Superior temporal gyrus (tissue), 1 donor: ENCODE measurements at regions not wholly inside any gene's neighbourhood (a gene's known extent, or its start where the extent isn't known, plus 50 kb on each side); places are given as distances from the start of the nearest gene placed in this dataset.
"Not testable (repeated sequence)": the region's sequence is repeated elsewhere in the genome, so short reads cannot be mapped to it uniquely, and the experiment has no call there.

Source experiments
- DNase-seq: peaks from one replicate; pipeline ENCODE4 v3.0.0-alpha.2; 2016; ENCODE audit errors: extremely low spot score

- no peak for DNase-seq
Observed at GRCh38 chr14:106294324-106294723, 767.9 kb downstream of the TMEM121 start.

GRCh38 chr14:106300951-106301510 is 774.6 kb downstream of the TMEM121 start:
- DNase-seq: not testable (repeated sequence)

- DNase-seq: not testable (repeated sequence)
Observed at GRCh38 chr14:106301609-106302008, 775.2 kb downstream of the TMEM121 start.

- no peak for DNase-seq
Observed at GRCh38 chr14:106302661-106303060, 776.3 kb downstream of the TMEM121 start.

GRCh38 chr14:106304271-106304670 is 777.9 kb downstream of the TMEM121 start:
- DNase-seq: no peak

- DNase-seq: no peak
Observed at GRCh38 chr14:106308839-106309389, 782.5 kb downstream of the TMEM121 start.

DNA sequence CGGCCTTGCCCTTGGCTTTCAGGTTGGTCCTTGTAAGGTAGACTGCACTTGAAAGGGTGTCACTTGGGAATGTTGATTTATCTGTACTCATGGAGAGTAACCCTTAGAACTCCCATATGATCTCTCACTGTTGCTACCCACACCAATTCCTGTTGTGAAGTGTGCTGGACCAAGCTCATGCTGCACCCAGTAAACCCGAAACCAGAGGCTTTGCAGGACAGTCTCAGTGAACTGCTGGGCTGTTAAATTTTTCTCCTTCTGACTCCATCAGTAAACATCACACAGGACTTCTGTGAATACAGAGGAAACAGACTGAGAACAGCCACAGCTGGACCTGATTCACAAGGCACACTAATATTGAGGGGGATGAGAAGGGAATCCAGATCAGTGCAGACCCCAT is 783.0 kb downstream of the TMEM121 start:
- no peak for DNase-seq

DNA sequence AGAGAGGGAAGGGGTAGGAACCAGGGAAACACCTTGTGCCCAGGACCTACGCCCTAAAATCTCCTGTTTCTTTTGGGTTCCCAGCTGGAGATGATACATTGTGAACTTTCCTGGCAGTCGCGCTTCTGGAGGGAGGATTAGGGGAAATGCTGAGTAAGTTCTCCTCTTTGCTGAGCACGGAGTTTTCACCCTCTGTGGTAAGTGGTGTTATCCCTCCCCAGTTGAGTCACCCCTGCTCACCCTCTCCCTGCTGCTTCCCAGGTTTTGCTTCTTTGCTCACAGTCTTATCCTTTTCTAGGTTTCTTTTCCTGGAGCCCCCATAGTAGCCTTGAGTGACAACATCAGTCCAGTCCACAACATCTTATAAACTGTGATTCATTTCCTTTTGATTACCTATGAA is 789.1 kb downstream of the TMEM121 start:
- DNase-seq: no peak

- DNase-seq: no peak
Observed at GRCh38 chr14:106317593-106317992, 791.2 kb downstream of the TMEM121 start.

DNA sequence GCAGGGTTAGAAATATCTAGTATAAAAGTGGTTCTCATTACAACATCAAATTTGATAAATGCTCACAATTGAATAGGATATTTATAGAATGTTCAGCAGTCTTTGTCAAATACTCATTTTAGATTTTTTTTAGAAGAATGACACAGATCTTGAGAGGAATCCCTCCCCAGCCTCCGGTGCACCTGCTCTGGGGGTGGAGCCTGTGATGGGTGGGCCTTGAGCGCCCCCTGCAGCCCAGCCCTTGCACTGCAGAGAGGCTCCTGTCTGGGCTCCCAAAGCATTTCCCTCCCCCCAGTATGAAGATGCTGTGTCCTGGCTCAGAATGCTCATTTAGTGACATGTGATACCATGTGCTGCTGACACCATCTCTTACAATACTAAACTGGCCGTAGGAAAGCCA is 792.3 kb downstream of the TMEM121 start:
- DNase-seq: no peak

- DNase-seq: not testable (repeated sequence)
Observed at GRCh38 chr14:106323970-106324369, 797.6 kb downstream of the TMEM121 start.

GRCh38 chr14:106327234-106327633 is 800.9 kb downstream of the TMEM121 start:
- no peak for DNase-seq

GRCh38 chr14:106327702-106328353 is 801.4 kb downstream of the TMEM121 start:
- DNase-seq: not testable (repeated sequence)

- not testable (repeated sequence) for DNase-seq
Observed at GRCh38 chr14:106329243-106329642, 802.9 kb downstream of the TMEM121 start.

- DNase-seq: not testable (repeated sequence)
Observed at GRCh38 chr14:106329987-106330774, 803.8 kb downstream of the TMEM121 start.

DNA sequence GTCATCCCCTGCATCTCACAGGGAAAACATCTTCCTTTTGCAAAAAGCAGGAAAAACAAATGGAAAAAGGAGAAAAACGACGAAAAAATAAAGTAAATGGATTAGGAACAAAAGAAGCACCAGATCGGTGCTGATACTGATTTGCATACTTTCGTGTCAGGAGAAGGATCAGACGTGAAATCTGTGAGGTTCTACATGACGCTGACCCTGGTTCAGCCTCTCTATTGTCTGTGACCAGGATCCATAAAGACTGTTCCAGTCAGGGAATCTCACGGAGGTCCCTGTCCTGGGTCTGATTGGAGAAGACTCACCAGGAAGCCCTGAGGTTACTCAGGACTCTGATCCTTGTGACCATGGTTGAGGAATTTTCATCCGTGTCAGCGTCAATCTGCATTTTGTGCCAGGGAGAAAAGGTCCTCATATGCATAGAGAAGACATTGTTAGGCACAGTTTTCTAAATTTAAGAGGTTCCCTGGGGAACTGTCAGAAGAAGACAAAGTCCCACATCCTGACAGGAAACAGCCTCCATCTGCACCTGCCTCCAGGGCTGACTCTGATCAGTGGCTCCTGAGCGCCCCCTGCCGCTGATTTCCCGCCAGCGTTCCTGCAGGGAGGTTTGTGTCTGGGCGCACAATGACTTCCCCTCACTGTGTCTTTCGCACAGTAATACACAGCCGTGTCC is 808.2 kb downstream of the TMEM121 start:
- not testable (repeated sequence) for DNase-seq

DNA sequence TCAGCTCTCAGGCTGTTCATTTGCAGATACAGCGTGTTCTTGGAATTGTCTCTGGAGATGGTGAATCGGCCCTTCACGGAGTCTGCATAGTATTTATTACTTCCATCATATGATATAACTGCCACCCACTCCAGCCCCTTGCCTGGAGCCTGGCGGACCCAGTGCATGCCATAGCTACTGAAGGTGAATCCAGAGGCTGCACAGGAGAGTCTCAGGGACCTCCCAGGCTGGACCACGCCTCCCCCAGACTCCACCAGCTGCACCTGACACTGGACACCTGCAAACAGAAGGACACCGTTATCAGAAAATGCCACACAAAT is 808.7 kb downstream of the TMEM121 start:
- not testable (repeated sequence) for DNase-seq

DNA sequence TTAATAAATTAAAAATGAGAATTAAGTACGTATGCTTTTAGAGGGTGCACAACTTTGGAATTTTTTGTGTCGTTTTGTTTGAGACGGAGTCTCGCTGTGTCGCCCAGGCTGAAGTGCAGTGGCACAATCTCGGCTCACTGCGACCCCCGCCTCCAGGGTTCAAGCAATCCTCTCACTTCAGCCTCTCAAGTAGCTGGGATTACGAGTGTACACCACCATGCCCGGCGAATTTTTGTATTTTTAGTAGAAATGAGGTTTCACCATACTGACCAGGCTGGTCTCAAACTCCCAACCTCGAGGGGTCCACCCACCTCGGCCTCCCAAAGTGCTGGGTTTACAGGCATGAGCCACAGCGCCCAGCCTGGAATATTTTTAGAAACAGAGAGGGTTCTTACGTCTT is 812.4 kb downstream of the TMEM121 start:
- not testable (repeated sequence) for DNase-seq

DNA sequence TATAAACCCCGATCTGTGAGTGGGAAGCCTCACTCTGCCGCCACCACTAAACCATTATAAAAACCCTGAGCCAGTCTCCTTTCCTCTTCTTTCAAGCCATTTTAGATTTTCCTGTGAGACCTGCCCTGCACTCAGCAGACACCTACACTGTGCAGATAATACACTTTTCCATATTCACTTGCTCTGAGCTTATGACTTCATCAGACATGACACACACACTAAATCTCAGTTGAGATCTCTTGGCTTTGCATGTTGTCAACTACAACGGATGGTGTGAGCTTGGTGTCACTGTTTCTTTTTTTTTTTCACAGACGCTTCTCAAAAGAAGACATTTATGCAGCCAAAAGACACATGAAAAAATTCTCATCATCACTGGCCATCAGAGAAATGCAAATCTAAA is 814.3 kb downstream of the TMEM121 start:
- not testable (repeated sequence) for DNase-seq

DNA sequence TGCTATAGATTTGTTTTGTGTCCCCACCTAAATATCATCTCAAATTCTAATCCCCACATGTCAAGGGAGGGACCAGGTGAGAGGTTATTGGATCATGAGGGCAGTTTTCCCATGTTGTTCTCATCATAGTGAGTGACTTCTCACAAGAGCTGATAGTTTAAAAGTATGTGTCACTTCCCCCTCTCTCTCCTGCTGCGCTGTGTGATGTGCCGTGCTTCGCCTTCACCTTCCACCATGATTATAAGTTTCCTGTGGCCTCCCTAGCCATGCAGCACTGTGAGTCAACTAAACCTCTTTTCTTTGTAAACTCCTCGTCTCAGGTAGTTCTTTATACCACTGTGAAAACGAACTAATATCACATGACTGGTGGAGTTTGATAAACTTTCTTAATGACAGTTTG is 814.8 kb downstream of the TMEM121 start:
- DNase-seq: not testable (repeated sequence)

- DNase-seq: no peak
Observed at GRCh38 chr14:106343626-106344025, 817.2 kb downstream of the TMEM121 start.

DNA sequence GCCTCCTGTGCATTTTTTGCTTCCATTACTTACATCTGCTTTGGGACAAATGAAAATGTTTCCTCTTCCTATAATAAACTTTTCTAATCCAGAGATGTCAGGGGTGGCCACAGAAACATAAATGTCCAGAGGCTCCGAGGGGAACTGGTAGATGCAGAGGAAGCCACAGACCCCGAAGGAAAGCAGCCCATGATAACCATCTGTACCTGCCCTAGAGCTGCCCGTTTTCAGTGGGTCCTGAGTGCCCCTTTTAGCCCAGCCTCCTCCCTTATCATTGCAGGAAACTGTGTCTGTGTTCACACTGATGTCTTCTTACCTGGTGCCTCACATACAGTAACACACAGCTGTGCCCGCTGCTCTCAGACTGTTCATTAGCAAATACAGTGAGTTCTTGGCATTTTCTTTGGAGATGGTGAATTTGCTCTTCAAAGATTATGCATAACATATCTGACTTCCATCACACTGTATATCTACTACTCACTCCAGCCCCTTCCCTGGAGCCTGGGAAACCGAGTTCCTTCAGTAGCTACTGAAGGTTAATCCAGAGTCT is 817.8 kb downstream of the TMEM121 start:
- DNase-seq: not testable (repeated sequence)
